NCI-H774 (cell line): ENCODE measurements at regions not wholly inside any gene's neighbourhood (a gene's known extent, or its start where the extent isn't known, plus 50 kb on each side); places are given as distances from the start of the nearest gene placed in this dataset.

Experiments
- DNase-seq: peaks from one replicate; lab custom pipeline; 2025; lab: John Stamatoyannopoulos, UW

GRCh38 chr16:27685807-27686206, 135.9 kb downstream of the KATNIP start:
- DNase-seq = no peak

GRCh38 chr16:27686926-27687325, 137.0 kb downstream of the KATNIP start:
- DNase-seq = no peak

GRCh38 chr16:27687605-27688004, 137.7 kb downstream of the KATNIP start:
- no peak for DNase-seq

DNA sequence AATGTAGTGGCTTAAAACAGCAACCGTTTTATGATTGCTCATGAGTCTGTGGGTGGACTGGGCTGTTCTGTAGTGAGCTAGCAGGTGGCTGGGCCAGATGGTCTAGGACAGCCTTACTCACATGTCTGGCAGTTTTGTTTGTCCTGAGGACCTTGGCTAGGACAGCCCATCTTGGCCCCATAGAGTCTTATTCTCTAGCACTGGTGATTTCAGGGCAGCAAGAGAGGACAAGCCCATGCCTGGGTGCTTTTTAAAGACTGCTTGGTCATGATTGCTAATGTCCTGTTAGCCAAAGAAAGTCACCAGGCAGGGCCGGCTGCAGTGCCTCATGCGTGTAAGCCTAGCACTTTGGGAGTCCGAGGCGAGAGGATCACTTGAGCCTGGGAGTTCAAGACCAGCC, 139.8 kb downstream of the KATNIP start:
- DNase-seq = no peak

- no peak for DNase-seq
Measured at GRCh38 chr16:27690608-27691007, 140.7 kb downstream of the KATNIP start.

DNA sequence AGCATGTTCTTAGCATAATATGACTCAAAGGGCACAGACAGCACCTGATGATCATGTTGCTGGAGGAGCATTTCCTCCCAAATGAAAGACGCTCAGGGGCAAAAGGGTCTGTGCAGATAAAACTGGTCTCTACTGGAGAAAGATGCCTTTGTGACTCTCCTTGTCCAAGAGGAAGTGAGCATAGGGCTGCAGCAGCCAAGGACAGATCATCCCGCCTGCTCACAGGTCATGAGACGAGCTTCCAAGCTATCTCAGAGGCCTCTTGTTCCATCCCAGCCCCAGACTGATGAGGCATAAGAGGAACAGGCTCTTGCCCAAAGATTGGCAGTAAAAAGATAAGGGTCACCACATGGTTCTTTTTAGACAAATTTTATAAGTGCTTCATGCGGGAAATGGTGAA, 141.8 kb downstream of the KATNIP start:
- no peak for DNase-seq

GRCh38 chr16:27692576-27692975, 142.6 kb downstream of the KATNIP start:
- DNase-seq = no peak

DNA sequence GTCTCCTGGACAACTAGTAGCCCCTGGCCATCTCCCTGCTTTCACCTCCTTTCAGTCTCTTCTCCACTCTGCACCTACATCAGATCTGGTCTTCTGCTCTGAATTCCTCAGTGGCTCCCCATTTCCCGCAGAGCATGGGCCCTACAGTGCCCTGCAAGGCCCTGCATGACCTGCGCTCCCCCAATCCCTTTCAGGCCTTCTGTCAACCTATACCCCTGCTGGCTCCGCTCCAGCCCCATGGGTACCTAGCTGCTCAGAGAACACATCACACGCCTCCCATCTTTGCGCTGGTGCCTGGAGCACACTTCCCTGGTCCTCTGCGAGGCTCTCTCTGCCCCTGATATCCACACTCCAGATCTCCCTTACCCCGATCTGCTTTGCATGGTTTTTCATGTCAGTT, 145.2 kb downstream of the KATNIP start:
- DNase-seq = no peak

GRCh38 chr16:27698266-27698665, 148.3 kb downstream of the KATNIP start:
- DNase-seq = no peak

- DNase-seq = no peak
Measured at GRCh38 chr16:27698746-27699145, 148.8 kb downstream of the KATNIP start.

DNA sequence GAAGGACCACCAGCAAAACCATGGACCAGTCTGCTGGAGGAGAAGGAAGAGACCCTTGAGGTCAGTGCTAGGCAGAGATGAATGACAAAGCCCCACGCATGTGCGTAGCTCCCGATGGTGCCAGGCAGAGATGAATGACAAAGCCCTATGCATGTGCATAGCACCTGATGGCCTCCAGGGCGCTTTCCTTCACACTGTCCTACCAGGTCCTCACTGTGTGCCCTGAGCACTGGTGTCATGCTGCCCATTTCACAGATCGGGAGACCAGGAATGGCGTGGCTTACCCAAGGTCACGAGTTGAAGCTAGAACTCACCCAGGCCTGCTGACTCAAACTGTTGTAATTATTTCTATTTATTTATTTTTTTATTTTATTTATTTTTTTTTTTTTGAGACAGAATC, 149.6 kb downstream of the KATNIP start:
- DNase-seq = no peak

DNA sequence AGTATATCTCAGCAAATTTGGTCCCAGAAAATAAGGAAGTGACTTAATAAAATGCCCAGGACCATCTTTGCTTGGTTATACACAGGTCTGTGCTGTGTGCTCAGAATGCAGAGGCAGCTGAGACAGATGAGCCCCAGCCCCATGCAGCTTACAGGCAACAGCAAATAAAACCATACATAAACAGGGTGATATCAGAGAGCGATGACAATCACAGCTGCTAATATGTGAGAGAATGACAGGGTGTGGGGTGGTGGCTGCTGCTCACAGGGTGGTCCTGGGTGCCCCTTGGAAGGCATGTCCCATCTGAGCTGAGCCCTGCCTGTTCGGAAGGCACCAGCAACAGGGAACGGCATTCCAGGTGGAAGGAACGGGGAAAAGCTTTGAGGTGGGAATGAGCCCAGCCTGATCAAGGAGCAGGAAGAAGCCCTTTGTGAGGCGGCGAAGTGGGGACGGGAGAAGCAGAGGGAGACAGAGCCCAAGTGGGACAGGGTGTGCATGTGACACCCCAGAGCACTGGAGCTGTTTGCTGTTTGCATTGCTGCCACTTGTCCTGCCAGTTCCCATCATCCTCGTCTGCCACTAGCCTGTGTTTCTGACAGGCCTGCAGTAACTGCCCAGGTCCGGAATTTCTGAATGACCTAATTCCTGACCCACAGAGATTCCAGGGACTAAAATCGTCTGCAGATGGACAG, 150.5 kb downstream of the KATNIP start:
- no peak for DNase-seq

DNA sequence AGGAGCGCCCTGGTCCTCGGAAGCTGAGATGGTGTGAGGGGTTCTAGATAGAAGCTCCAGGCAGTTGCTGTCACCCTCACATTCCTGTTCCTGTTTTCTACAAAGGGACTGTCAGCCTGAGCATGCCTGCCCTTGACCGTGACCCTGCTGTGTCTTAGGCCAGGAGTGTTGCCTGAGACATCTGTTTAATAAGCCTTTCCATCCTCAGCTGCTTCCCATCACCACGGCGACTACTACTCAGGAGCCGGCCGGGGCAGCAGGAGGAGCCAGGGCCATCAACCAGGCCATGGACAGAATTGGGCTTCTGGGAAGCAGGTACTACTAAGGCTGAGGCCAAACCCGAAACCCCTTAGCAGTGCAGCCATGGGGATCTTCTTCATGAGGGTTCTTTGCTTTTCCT, 151.4 kb downstream of the KATNIP start:
- DNase-seq = no peak

DNA sequence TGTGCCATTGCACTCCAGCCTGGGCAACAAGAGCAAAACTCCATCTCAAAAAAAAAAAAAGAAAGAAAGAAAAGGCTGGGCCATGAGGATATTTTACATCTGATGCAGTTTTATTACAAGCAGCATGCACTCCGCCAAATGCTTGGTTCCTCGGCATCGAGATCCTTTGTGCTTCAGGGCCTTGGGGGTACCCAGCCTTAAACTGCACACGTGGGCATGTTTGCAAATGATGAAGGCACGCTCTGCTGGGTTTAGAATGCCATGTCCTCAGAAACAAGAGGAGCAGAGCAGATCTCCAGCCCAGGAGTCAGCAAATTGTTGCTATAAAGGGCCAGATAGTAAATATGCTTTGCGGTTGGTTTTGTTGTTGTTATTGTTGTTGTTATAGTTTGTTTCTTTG, 153.2 kb downstream of the KATNIP start:
- DNase-seq = no peak

GRCh38 chr16:27703545-27703944, 153.6 kb downstream of the KATNIP start:
- no peak for DNase-seq

DNA sequence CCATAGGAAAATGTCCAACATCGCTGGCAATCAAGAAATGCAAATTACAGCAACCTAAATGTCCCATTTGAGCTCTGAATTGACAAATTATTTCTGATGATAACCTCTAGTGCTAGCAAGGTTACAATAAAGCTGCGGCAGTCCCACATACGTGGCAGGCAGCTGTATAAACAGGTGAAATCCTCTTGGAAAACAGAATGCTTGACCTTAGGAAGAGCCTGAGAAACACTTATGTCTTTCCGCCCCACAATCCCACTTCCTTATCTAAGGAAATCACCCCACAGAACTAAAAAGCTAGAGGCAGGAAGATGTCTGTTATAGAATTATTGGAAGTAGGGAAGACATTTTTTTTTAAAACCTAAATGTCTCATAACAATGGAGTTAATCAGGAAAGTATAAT, 154.3 kb downstream of the KATNIP start:
- DNase-seq = no peak

DNA sequence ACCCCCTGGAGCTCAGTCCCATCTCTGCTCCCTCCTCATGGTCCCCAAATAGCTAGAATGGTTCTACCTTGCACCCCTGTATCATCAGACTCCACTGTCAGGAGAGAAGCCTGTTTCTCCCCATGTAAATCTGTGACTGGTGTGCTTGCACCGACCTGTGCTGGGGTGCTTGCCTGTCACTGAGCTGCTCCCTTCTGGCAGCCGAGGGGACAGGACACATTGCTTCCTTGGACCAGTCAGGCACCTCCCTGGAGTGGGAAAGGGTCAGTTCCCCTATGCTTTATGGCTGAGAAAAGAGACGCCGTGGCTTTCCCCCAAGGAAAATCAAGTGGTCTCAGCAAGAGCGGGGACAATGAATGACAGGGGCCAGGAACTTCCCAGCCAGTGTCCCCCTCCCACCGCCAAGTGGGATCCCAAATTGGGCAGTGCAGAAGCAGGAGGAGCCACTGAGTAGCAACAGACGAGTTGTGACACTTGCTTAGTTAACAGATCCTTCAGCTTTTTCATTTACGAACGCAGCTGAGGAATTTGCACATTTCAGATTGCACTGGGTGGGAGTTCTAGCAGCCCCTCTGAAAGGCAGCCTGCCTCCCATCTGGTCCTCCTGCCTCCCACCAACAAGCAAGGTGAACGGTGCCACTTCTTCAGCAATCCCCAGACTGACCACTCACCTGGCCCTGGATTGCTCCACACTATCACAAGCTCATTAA, 156.4 kb downstream of the KATNIP start:
- no peak for DNase-seq

DNA sequence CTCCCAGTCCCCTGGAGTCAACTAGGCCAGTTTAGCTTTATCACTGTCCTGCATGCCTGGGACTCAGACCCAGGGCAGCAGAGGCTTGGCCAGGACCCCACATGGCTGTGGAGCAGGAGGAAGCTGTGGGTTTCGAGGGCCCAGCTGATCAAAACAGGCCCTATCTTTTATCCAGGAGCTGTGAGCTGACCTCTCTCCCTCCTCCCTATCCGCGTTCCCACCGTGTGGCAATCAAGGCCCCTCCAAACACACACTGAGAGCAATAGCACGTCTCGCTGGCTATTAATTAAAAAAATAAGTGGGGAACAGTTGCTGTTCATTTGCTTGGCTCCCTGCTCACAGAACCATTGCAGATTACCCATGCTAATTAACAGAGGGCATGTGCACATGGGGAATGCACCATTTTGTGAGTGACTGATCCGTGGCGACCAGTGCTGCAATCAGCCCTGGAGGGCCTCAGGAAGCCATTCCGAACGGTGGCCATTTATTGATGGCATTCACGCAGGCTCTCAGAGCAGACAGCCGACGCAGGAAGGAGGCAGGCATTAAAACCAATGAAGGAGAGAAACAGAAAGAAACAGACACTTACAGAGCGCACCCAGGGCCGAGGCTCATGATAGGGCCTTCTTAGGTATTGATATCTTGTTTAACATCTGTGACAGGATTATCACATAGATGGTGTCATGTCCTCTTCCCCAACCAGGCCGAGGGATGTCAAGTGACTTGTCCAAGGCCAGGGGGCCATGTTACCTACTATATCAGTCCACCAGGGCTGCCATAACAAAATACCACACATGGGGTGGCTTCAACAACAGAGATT, 157.1 kb downstream of the KATNIP start:
- no peak for DNase-seq

DNA sequence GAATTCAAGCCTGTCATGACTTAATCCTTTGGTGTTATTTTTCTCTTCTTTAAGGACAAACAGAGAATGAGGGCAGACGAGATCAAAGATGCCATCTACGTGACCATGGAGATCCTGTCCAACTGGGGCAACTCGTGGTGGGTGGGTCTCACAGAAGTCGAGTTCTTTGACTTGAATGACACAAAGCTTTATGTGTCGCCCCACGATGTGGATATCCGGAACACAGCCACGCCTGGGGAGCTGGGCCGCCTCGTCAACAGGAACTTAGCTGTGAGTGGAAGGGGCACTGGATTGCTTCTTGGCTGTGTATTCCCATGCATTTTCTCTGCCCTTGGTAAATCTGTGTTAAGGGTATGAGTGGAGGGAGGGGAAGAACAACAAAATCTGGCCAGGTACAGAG, 158.7 kb downstream of the KATNIP start:
- DNase-seq = no peak

GRCh38 chr16:27712251-27712711, 162.3 kb downstream of the KATNIP start:
- no peak for DNase-seq

GRCh38 chr16:27717726-27718125, 167.8 kb downstream of the KATNIP start:
- DNase-seq = no peak

GRCh38 chr16:27718201-27719105, 168.5 kb downstream of the KATNIP start:
- DNase-seq = no peak
